ENCODE measurements at regions not wholly inside any gene's neighbourhood (a gene's known extent, or its start where the extent isn't known, plus 50 kb on each side); places are given as distances from the start of the nearest gene placed in this dataset.

GRCh38 chr1:187234706-187235105, 406.0 kb downstream of the PLA2G4A start:
- no peak for TF ChIP-seq CTCF (IDR thresholded peaks at IDR 0.05)
- no peak for TF ChIP-seq EP300 (IDR thresholded peaks at IDR 0.05)
- TF ChIP-seq POLR2A (IDR thresholded peaks at IDR 0.05) = no peak

Data from sigmoid colon (tissue), 4 donors.